Activated naive CD8-positive, alpha-beta T cell treated with anti-CD3 and anti-CD28 coated beads, Interleukin-2, amount 10 ng/mL, durations not matched to agents 7 days and 5 days (primary cell): ENCODE measurements at regions not wholly inside any gene's neighbourhood (a gene's known extent, or its start where the extent isn't known, plus 50 kb on each side); places are given as distances from the start of the nearest gene placed in this dataset.

Experiments used
- ATAC-seq: fragments of 150-1000 bp; cut with Tn5 transposase; one replicate; pipeline ENCODE4 v1.10.0; 2021; ENCODE audit warnings: low read depth, moderate library complexity
- POLR2A ChIA-PET: fragments of 350-600 bp; sonication (Branson Sonifier 250); formaldehyde crosslinking; loops from one replicate; lab custom pipeline; 2021; ENCODE audit warnings: antibody characterized with exemption; lab: Charles Lee
- DNase-seq: peaks from one replicate; pipeline ENCODE4 v3.0.0; 2021
- H3K27ac Mint-ChIP-seq: one replicate; pipeline ENCODE4 v1.8.0; 2022; ENCODE audit warnings: mild to moderate bottlenecking, mixed read lengths
- H3K27me3 Mint-ChIP-seq: one replicate; pipeline ENCODE4 v1.8.0; 2022; ENCODE audit warnings: mild to moderate bottlenecking, moderate library complexity, mixed read lengths
- H3K36me3 Mint-ChIP-seq: one replicate; pipeline ENCODE4 v1.8.0; 2021; ENCODE audit warnings: mild to moderate bottlenecking, mixed read lengths
- H3K4me1 Mint-ChIP-seq: one replicate; pipeline ENCODE4 v1.8.0; 2021; ENCODE audit warnings: mixed read lengths
- H3K4me3 Mint-ChIP-seq: one replicate; pipeline ENCODE4 v1.8.0; 2022; ENCODE audit warnings: mild to moderate bottlenecking, moderate library complexity, mixed read lengths
- H3K9me3 Mint-ChIP-seq: one replicate; pipeline ENCODE4 v1.8.0; 2021; ENCODE audit warnings: mixed read lengths

- no peaks in the 10 kb centered on the region for H3K4me1 Mint-ChIP-seq
- no peaks in the 10 kb centered on the region for H3K9me3 Mint-ChIP-seq
- no peak overlapping the region for H3K4me3 Mint-ChIP-seq
- POLR2A ChIA-PET: no interaction called here
- H3K27me3 Mint-ChIP-seq: peaks cover 27% of the 10 kb centered on the region
- DNase-seq (no peak), ATAC-seq (no peak)
- H3K36me3 Mint-ChIP-seq: no peaks in the 10 kb centered on the region
- H3K27ac Mint-ChIP-seq: no peak overlapping the region
Measured at GRCh38 chr17:79191270-79191934, 116.8 kb downstream of the ENGASE start.

GRCh38 chr17:79189305-79189704 lies 114.7 kb downstream of the ENGASE start:
- Mint-ChIP-seq H3K4me1 (no peaks in the 10 kb centered on the region), H3K27ac (no peak overlapping the region), H3K27me3 (peaks cover 33% of the 10 kb centered on the region), H3K4me3 (no peak overlapping the region), H3K36me3 (no peaks in the 10 kb centered on the region), H3K9me3 (no peaks in the 10 kb centered on the region)
- POLR2A ChIA-PET: no interaction called here
- ATAC-seq (no peak), DNase-seq (no peak)

- Mint-ChIP-seq H3K27me3 (peaks cover 38% of the 10 kb centered on the region), H3K4me3 (no peak overlapping the region), H3K36me3 (no peaks in the 10 kb centered on the region), H3K27ac (no peak overlapping the region), H3K9me3 (no peaks in the 10 kb centered on the region), H3K4me1 (peaks cover 1% of the 10 kb centered on the region)
- POLR2A ChIA-PET: no interaction called here
- ATAC-seq (no peak), DNase-seq (no peak)
Measured at GRCh38 chr17:79188685-79189084, 114.1 kb downstream of the ENGASE start.

- no peaks in the 10 kb centered on the region for H3K9me3 Mint-ChIP-seq
- no peaks in the 10 kb centered on the region for H3K36me3 Mint-ChIP-seq
- DNase-seq (no peak), ATAC-seq (no peak)
- H3K4me3 Mint-ChIP-seq: no peak overlapping the region
- H3K27ac Mint-ChIP-seq: no peak overlapping the region
- POLR2A ChIA-PET: no interaction called here
- H3K27me3 Mint-ChIP-seq: peaks cover 35% of the 10 kb centered on the region
- peaks cover 3% of the 10 kb centered on the region for H3K4me1 Mint-ChIP-seq
Measured at GRCh38 chr17:79188048-79188447, 113.4 kb downstream of the ENGASE start.

GRCh38 chr17:79187186-79187585 lies 112.6 kb downstream of the ENGASE start:
- DNase-seq (no peak), ATAC-seq (no peak)
- no peak overlapping the region for H3K27ac Mint-ChIP-seq
- peaks cover 3% of the 10 kb centered on the region for H3K4me1 Mint-ChIP-seq
- H3K9me3 Mint-ChIP-seq: no peaks in the 10 kb centered on the region
- H3K4me3 Mint-ChIP-seq: no peak overlapping the region
- H3K27me3 Mint-ChIP-seq: peaks cover 33% of the 10 kb centered on the region
- POLR2A ChIA-PET: no interaction called here
- H3K36me3 Mint-ChIP-seq: no peaks in the 10 kb centered on the region

GRCh38 chr17:79186406-79186805 lies 111.8 kb downstream of the ENGASE start:
- no peak for ATAC-seq
- no peaks in the 10 kb centered on the region for H3K36me3 Mint-ChIP-seq
- POLR2A ChIA-PET: no interaction called here
- no peak for DNase-seq
- peaks cover 3% of the 10 kb centered on the region for H3K4me1 Mint-ChIP-seq
- no peak overlapping the region for H3K27ac Mint-ChIP-seq
- H3K4me3 Mint-ChIP-seq: no peak overlapping the region
- no peaks in the 10 kb centered on the region for H3K9me3 Mint-ChIP-seq
- H3K27me3 Mint-ChIP-seq: peaks cover 40% of the 10 kb centered on the region

- POLR2A ChIA-PET: no interaction called here
Measured at GRCh38 chr17:79185671-79186070, 111.0 kb downstream of the ENGASE start.

GRCh38 chr17:79184219-79184618 lies 109.6 kb downstream of the ENGASE start:
- peaks cover 3% of the 10 kb centered on the region for H3K4me1 Mint-ChIP-seq
- no peaks in the 10 kb centered on the region for H3K36me3 Mint-ChIP-seq
- no peak overlapping the region for H3K27ac Mint-ChIP-seq
- POLR2A ChIA-PET: no interaction called here
- no peak overlapping the region for H3K4me3 Mint-ChIP-seq
- DNase-seq: no peak
- no peak for ATAC-seq
- no peaks in the 10 kb centered on the region for H3K9me3 Mint-ChIP-seq
- peaks cover 39% of the 10 kb centered on the region for H3K27me3 Mint-ChIP-seq

More at GRCh38 chr17:79185671-79186070, 111.0 kb downstream of the ENGASE start:
- ATAC-seq (no peak), DNase-seq (no peak)
- no peaks in the 10 kb centered on the region for H3K36me3 Mint-ChIP-seq
- peaks cover 45% of the 10 kb centered on the region for H3K27me3 Mint-ChIP-seq
- no peak overlapping the region for H3K27ac Mint-ChIP-seq
- no peak overlapping the region for H3K4me3 Mint-ChIP-seq
- H3K4me1 Mint-ChIP-seq: peaks cover 3% of the 10 kb centered on the region
- no peaks in the 10 kb centered on the region for H3K9me3 Mint-ChIP-seq

- H3K27me3 Mint-ChIP-seq: peaks cover 36% of the 10 kb centered on the region
Measured at GRCh38 chr17:79183293-79184158, 108.9 kb downstream of the ENGASE start.

GRCh38 chr17:79183043-79183292 lies 108.3 kb downstream of the ENGASE start:
- no peak for DNase-seq
- Mint-ChIP-seq H3K36me3 (no peaks in the 10 kb centered on the region), H3K4me1 (peaks cover 3% of the 10 kb centered on the region), H3K27me3 (peaks cover 31% of the 10 kb centered on the region), H3K9me3 (no peaks in the 10 kb centered on the region), H3K4me3 (no peak overlapping the region), H3K27ac (no peak overlapping the region)
- POLR2A ChIA-PET: no interaction called here
- ATAC-seq: no peak

More at GRCh38 chr17:79183293-79184158, 108.9 kb downstream of the ENGASE start:
- peaks cover 3% of the 10 kb centered on the region for H3K4me1 Mint-ChIP-seq
- peak overlapping the region; percentile 40 for H3K4me3 Mint-ChIP-seq
- DNase-seq: no peak
- H3K36me3 Mint-ChIP-seq: no peaks in the 10 kb centered on the region
- H3K9me3 Mint-ChIP-seq: no peaks in the 10 kb centered on the region
- no peak overlapping the region for H3K27ac Mint-ChIP-seq
- peak; percentile 40 for ATAC-seq
- POLR2A ChIA-PET: no interaction called here

GRCh38 chr17:79182176-79183042 lies 107.8 kb downstream of the ENGASE start:
- ATAC-seq (no peak), DNase-seq (no peak)
- H3K36me3 Mint-ChIP-seq: no peaks in the 10 kb centered on the region
- peaks cover 3% of the 10 kb centered on the region for H3K4me1 Mint-ChIP-seq
- H3K4me3 Mint-ChIP-seq: no peak overlapping the region
- no peaks in the 10 kb centered on the region for H3K9me3 Mint-ChIP-seq
- H3K27me3 Mint-ChIP-seq: peaks cover 29% of the 10 kb centered on the region
- POLR2A ChIA-PET: no interaction called here
- no peak overlapping the region for H3K27ac Mint-ChIP-seq

- Mint-ChIP-seq H3K27me3 (peaks cover 28% of the 10 kb centered on the region), H3K9me3 (no peaks in the 10 kb centered on the region), H3K36me3 (no peaks in the 10 kb centered on the region), H3K4me3 (no peak overlapping the region), H3K4me1 (peaks cover 3% of the 10 kb centered on the region), H3K27ac (no peak overlapping the region)
- no peak for DNase-seq
- POLR2A ChIA-PET: no interaction called here
- ATAC-seq: no peak
Measured at GRCh38 chr17:79180358-79181005, 105.9 kb downstream of the ENGASE start.

- Mint-ChIP-seq H3K9me3 (no peaks in the 10 kb centered on the region), H3K4me1 (peaks cover 3% of the 10 kb centered on the region), H3K36me3 (no peaks in the 10 kb centered on the region), H3K4me3 (no peak overlapping the region), H3K27me3 (peaks cover 23% of the 10 kb centered on the region), H3K27ac (no peak overlapping the region)
- ATAC-seq (no peak), DNase-seq (no peak)
- POLR2A ChIA-PET: no interaction called here
Measured at GRCh38 chr17:79179334-79179733, 104.7 kb downstream of the ENGASE start.
